ENCODE measurements at regions not wholly inside any gene's neighbourhood (a gene's known extent, or its start where the extent isn't known, plus 50 kb on each side); places are given as distances from the start of the nearest gene placed in this dataset.

DNA sequence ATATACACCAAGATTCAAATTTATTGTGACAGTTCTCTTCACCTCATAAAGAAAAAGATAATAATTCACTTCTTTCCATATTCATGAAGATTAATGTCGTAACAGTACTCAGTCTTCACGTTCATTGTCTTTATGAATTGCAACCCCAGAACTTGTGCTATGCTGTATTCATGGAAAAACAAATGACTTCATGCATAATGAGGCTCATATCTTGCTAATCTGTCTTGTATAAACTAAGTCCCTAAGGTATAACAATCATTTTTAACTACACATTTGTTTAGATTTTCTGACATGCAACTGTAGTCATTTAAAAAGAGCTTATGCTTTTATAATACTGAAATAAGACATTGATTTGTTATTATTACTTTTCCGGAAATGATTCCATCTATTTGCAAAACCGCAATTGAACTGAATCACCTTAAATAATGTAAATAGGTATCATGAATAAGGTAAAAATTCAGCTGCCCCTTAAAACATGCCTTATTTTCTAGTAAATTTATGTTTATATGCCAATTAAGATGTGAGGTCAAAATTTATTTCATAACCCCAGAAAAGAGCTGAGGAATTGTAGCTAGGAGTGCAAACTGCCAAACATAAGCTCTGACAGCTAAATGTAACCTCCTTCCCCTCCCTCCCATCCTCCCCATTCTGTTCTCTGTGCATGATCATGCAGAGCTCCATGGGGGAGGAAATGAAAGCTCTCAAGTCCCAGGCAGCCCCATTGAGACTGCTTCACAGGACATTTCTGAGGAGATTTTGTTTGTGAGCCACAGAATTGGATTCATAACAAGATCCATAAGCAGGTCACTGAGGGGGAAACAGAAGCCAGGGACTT, 301.6 kb downstream of the ATP23 start:
- no peaks in the 10 kb centered on the region for H3K9me3 ChIP-seq (ENCODE audit: low read length)
- no peak overlapping the region for H3K4me3 ChIP-seq (ENCODE audit: low read depth, low read length, poor library complexity, severe bottlenecking)
- H3K79me2 ChIP-seq (ENCODE audit: insufficient read depth, low read length) = no peaks in the 10 kb centered on the region
- no peak overlapping the region for H2AFZ ChIP-seq (ENCODE audit: low read length)
- TF ChIP-seq EZH2 (IDR thresholded peaks at IDR 0.05; ENCODE audit: borderline replicate concordance, low read length) = no peak
- TF ChIP-seq, protein P1, sequence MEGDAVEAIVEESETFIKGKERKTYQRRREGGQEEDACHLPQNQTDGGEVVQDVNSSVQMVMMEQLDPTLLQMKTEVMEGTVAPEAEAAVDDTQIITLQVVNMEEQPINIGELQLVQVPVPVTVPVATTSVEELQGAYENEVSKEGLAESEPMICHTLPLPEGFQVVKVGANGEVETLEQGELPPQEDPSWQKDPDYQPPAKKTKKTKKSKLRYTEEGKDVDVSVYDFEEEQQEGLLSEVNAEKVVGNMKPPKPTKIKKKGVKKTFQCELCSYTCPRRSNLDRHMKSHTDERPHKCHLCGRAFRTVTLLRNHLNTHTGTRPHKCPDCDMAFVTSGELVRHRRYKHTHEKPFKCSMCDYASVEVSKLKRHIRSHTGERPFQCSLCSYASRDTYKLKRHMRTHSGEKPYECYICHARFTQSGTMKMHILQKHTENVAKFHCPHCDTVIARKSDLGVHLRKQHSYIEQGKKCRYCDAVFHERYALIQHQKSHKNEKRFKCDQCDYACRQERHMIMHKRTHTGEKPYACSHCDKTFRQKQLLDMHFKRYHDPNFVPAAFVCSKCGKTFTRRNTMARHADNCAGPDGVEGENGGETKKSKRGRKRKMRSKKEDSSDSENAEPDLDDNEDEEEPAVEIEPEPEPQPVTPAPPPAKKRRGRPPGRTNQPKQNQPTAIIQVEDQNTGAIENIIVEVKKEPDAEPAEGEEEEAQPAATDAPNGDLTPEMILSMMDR (IDR thresholded peaks at IDR 0.05; ENCODE audit: low read length) = no peak
- no peaks in the 10 kb centered on the region for H3K4me1 ChIP-seq (ENCODE audit: insufficient read depth, low read length, severe bottlenecking)
- H4K20me1 ChIP-seq (ENCODE audit: insufficient read depth, low read length) = no peaks in the 10 kb centered on the region
- H3K36me3 ChIP-seq (ENCODE audit: insufficient read depth, low read length) = no peaks in the 10 kb centered on the region
- H3K4me2 ChIP-seq (ENCODE audit: low read length) = no peak overlapping the region
- no peaks in the 10 kb centered on the region for H3K27me3 ChIP-seq (ENCODE audit: insufficient read depth, low read length)
- no peaks in the 10 kb centered on the region for H3K9me2 ChIP-seq (ENCODE audit: low read depth, low read length)
- no peak overlapping the region for H3K9ac ChIP-seq (ENCODE audit: low read length)
- H3K27ac ChIP-seq (ENCODE audit: low read depth, low read length, poor library complexity, severe bottlenecking) = no peak overlapping the region
- no peaks in the 10 kb centered on the region for H3F3A ChIP-seq (ENCODE audit: insufficient read depth, low read length)

DNA sequence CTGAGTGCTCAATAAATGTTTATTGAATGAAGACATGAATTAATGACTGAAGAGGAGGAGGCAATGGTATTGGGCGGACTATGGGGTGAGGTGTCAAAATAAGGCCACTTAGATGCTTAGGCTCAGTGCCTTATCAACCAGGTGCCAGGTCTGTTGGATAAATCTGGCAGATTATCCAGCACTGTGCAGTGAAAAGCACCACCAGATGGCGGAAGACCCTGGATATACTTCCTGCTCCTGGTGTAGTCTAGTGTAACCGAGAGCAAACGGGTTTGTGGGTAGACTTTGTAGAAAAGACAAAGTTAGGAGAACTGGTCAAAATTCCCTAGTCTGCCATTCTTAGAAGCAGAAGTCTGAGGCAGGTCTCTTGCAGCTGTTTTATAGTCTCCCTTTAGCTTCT, 306.3 kb downstream of the ATP23 start:
- Histone ChIP-seq H3K36me3 (ENCODE audit: insufficient read depth, low read length) (no peaks in the 10 kb centered on the region), H3K4me1 (ENCODE audit: insufficient read depth, low read length, severe bottlenecking) (no peaks in the 10 kb centered on the region), H3K79me2 (ENCODE audit: insufficient read depth, low read length) (no peaks in the 10 kb centered on the region), H2AFZ (ENCODE audit: low read length) (no peak overlapping the region), H3K9me3 (ENCODE audit: low read length) (no peaks in the 10 kb centered on the region), H3K9me2 (ENCODE audit: low read depth, low read length) (no peaks in the 10 kb centered on the region), H4K20me1 (ENCODE audit: insufficient read depth, low read length) (no peaks in the 10 kb centered on the region), H3K9ac (ENCODE audit: low read length) (no peak overlapping the region), H3K27me3 (ENCODE audit: insufficient read depth, low read length) (no peaks in the 10 kb centered on the region), H3K4me3 (ENCODE audit: low read depth, low read length, poor library complexity, severe bottlenecking) (no peak overlapping the region), H3K4me2 (ENCODE audit: low read length) (no peak overlapping the region), H3F3A (ENCODE audit: insufficient read depth, low read length) (no peaks in the 10 kb centered on the region), H3K27ac (ENCODE audit: low read depth, low read length, poor library complexity, severe bottlenecking) (no peak overlapping the region)
- no peak for TF ChIP-seq EZH2 (IDR thresholded peaks at IDR 0.05; ENCODE audit: borderline replicate concordance, low read length)
- TF ChIP-seq, protein P1 (IDR thresholded peaks at IDR 0.05; ENCODE audit: low read length) = 0 out of 2 replicates have a peak, but pooled peaks have one; percentile 13

DNA sequence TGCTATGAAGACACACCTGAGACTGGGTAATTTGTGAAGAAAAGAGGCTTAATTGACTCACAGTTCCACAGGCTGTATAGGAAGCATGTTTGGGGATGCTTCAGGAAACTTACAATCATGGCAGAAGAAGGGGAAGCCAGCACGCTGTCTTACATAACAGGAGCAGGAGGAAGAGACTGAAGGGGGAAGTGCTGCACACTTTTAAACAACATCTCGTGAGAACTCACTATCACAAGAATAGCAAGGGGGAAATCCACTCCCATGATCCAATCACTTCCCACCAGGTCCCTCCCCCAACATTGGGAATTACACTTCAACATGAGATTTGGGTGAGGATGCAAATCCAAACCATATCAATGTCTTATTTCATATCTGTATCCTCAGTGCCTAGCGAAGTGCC, 307.2 kb downstream of the ATP23 start:
- Histone ChIP-seq H3K27me3 (ENCODE audit: insufficient read depth, low read length) (no peaks in the 10 kb centered on the region), H3K9me2 (ENCODE audit: low read depth, low read length) (no peaks in the 10 kb centered on the region), H3K36me3 (ENCODE audit: insufficient read depth, low read length) (no peaks in the 10 kb centered on the region), H3K4me2 (ENCODE audit: low read length) (no peak overlapping the region), H3F3A (ENCODE audit: insufficient read depth, low read length) (no peaks in the 10 kb centered on the region), H3K9ac (ENCODE audit: low read length) (no peak overlapping the region), H3K4me1 (ENCODE audit: insufficient read depth, low read length, severe bottlenecking) (no peaks in the 10 kb centered on the region), H3K79me2 (ENCODE audit: insufficient read depth, low read length) (no peaks in the 10 kb centered on the region), H2AFZ (ENCODE audit: low read length) (no peak overlapping the region), H4K20me1 (ENCODE audit: insufficient read depth, low read length) (no peaks in the 10 kb centered on the region), H3K9me3 (ENCODE audit: low read length) (no peaks in the 10 kb centered on the region), H3K27ac (ENCODE audit: low read depth, low read length, poor library complexity, severe bottlenecking) (no peak overlapping the region), H3K4me3 (ENCODE audit: low read depth, low read length, poor library complexity, severe bottlenecking) (no peak overlapping the region)
- TF ChIP-seq, protein P1 (IDR thresholded peaks at IDR 0.05; ENCODE audit: low read length) = no peak
- TF ChIP-seq EZH2 (IDR thresholded peaks at IDR 0.05; ENCODE audit: borderline replicate concordance, low read length) = no peak
